Activated CD4-positive, alpha-beta T cell treated with anti-CD3 and anti-CD28 coated beads for 1 hour (primary cell): ENCODE measurements at regions not wholly inside any gene's neighbourhood (a gene's known extent, or its start where the extent isn't known, plus 50 kb on each side); places are given as distances from the start of the nearest gene placed in this dataset.
"Not testable (repeated sequence)": the region's sequence is repeated elsewhere in the genome, so short reads cannot be mapped to it uniquely, and the experiment has no call there.

ENCODE experiments used
- DNase-seq: peaks from one replicate; pipeline ENCODE4 v3.0.0-alpha.2; 2020

GRCh38 chr20:24842274-24842917, 106.7 kb upstream of the CST7 start:
- no peak for DNase-seq

GRCh38 chr20:24842918-24843715, 106.0 kb upstream of the CST7 start:
- no peak for DNase-seq

GRCh38 chr20:24850176-24850575, 98.9 kb upstream of the CST7 start:
- no peak for DNase-seq

GRCh38 chr20:24851346-24852019, 97.6 kb upstream of the CST7 start:
- no peak for DNase-seq

- DNase-seq = no peak
These were observed 95.2 kb upstream of the CST7 start for GRCh38 chr20:24853916-24854315.

- DNase-seq = no peak
These were observed 93.2 kb upstream of the CST7 start for GRCh38 chr20:24855848-24856247.

GRCh38 chr20:24858500-24858899, 90.6 kb upstream of the CST7 start:
- DNase-seq = not testable (repeated sequence)

GRCh38 chr20:24859539-24859938, 89.5 kb upstream of the CST7 start:
- DNase-seq = no peak

- no peak for DNase-seq
These were observed 86.9 kb upstream of the CST7 start for GRCh38 chr20:24862186-24862585.

GRCh38 chr20:24862606-24863005, 86.5 kb upstream of the CST7 start:
- no peak for DNase-seq

- no peak for DNase-seq
These were observed 85.7 kb upstream of the CST7 start for GRCh38 chr20:24863356-24863755.

GRCh38 chr20:24866008-24866407, 83.1 kb upstream of the CST7 start:
- DNase-seq = no peak

GRCh38 chr20:24866742-24867141, 82.3 kb upstream of the CST7 start:
- no peak for DNase-seq

GRCh38 chr20:24867556-24867955, 81.5 kb upstream of the CST7 start:
- DNase-seq = no peak

GRCh38 chr20:24868396-24868927, 80.6 kb upstream of the CST7 start:
- DNase-seq = no peak

- no peak for DNase-seq
These were observed 80.1 kb upstream of the CST7 start for GRCh38 chr20:24868959-24869358.

GRCh38 chr20:24870057-24870456, 79.0 kb upstream of the CST7 start:
- no peak for DNase-seq

- no peak for DNase-seq
These were observed 78.2 kb upstream of the CST7 start for GRCh38 chr20:24870881-24871280.

GRCh38 chr20:24871480-24872213, 77.4 kb upstream of the CST7 start:
- no peak for DNase-seq

GRCh38 chr20:24872291-24873024, 76.6 kb upstream of the CST7 start:
- DNase-seq = no peak

GRCh38 chr20:24873025-24873620, 75.9 kb upstream of the CST7 start:
- no peak for DNase-seq

GRCh38 chr20:24875078-24875477, 74.0 kb upstream of the CST7 start:
- DNase-seq = no peak
